Tibial nerve (tissue), 4 donors: ENCODE measurements at regions not wholly inside any gene's neighbourhood (a gene's known extent, or its start where the extent isn't known, plus 50 kb on each side); places are given as distances from the start of the nearest gene placed in this dataset.

Experiments used
- DNase-seq, 2 donors: peaks; one replicate each; pipeline ENCODE4 v3.0.0-alpha.2; 2019; ENCODE audit warnings: low spot score in 2 of 2
- H3K27ac ChIP-seq, 4 donors: fragments of 200-600 bp; sonication (generic) in 3 of 4; one replicate each; pipeline ENCODE4 v1.5.1; 2017 to 2019; ENCODE audit warnings: mild to moderate bottlenecking in 1 of 4
- H3K27me3 ChIP-seq, 2 donors: fragments of 200-600 bp; sonication (generic) in 1 of 2; one replicate each; pipeline versions ENCODE4 v1.5.1 to v1.6.0; 2017 to 2019
- H3K36me3 ChIP-seq, 3 donors: fragments of 200-600 bp; sonication (generic); one replicate each; pipeline ENCODE4 v1.5.1; 2018 to 2019
- H3K4me1 ChIP-seq, 4 donors: fragments of 200-600 bp; sonication (generic) in 3 of 4; one replicate each; pipeline ENCODE4 v1.5.1; 2017 to 2019
- H3K4me3 ChIP-seq, 4 donors: fragments of 200-600 bp; sonication (generic) in 3 of 4; one replicate each; pipeline ENCODE4 v1.5.1; 2017 to 2019; ENCODE audit warnings: mild to moderate bottlenecking in 1 of 4, moderate library complexity in 1 of 4
- H3K9me3 ChIP-seq, 4 donors: fragments of 200-600 bp; sonication (generic) in 3 of 4; one replicate each; pipeline ENCODE4 v1.5.1; 2017 to 2019
- EP300 ChIP-seq, 2 donors: sonication (generic); formaldehyde crosslinking; IDR thresholded peaks; one replicate each; pipeline ENCODE4 v1.6.1; 2017; ENCODE audit warnings: antibody characterized with exemption in 2 of 2, mild to moderate bottlenecking in 1 of 2
- POLR2A ChIP-seq, 2 donors: fragments of 450-650 bp; IDR thresholded peaks; one replicate each; pipeline ENCODE4 v1.6.1; 2017; ENCODE audit warnings: antibody characterized with exemption in 2 of 2, mild to moderate bottlenecking in 2 of 2, moderate library complexity in 2 of 2
- WGBS, 2 donors: methylation state at CpG; one replicate each; pipeline ENCODE4 v1.1.5; 2018; 5-methylcytosine and 5-hydroxymethylcytosine counted together
- TF ChIP-seq, protein P1 (sequence below), 5 experiments: fragments of 200-600 bp in 3 of 5; fragments of 450-650 bp in 2 of 5; sonication (generic) in 3 of 5; IDR thresholded peaks; one replicate each; pipeline ENCODE4 v1.5.1; 2016 to 2019; ENCODE audit warnings: antibody characterized with exemption in 5 of 5, mild to moderate bottlenecking in 3 of 5, moderate library complexity in 2 of 5

DNA sequence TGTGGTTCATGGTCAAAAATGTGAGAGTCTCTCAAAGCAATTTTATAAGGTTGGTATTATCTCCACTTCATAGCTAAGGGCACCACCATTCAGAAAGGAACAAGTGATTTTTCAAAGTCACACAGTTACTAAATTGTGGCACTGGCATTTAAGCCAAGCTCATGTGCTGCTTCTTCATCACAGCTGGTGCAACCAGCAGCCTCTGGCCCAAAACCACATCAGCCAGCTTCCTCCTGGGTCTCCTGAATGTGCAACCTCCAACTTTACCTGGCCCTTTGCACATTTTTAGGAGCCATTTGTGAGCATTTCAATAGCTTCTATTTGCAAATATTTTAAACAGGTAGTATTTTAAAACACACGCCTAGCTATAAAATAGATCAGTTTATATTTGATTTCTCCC lies 293.7 kb downstream of the BCL11A start:
- DNase-seq = no peak
- H3K4me3 ChIP-seq = no peak overlapping the region
- no peaks in the 10 kb centered on the region for H3K27me3 ChIP-seq
- no peak overlapping the region for H3K27ac ChIP-seq
- TF ChIP-seq EP300 (IDR thresholded peaks at IDR 0.05) (no peak), POLR2A (IDR thresholded peaks at IDR 0.05) (no peak)
- TF ChIP-seq, protein P1, sequence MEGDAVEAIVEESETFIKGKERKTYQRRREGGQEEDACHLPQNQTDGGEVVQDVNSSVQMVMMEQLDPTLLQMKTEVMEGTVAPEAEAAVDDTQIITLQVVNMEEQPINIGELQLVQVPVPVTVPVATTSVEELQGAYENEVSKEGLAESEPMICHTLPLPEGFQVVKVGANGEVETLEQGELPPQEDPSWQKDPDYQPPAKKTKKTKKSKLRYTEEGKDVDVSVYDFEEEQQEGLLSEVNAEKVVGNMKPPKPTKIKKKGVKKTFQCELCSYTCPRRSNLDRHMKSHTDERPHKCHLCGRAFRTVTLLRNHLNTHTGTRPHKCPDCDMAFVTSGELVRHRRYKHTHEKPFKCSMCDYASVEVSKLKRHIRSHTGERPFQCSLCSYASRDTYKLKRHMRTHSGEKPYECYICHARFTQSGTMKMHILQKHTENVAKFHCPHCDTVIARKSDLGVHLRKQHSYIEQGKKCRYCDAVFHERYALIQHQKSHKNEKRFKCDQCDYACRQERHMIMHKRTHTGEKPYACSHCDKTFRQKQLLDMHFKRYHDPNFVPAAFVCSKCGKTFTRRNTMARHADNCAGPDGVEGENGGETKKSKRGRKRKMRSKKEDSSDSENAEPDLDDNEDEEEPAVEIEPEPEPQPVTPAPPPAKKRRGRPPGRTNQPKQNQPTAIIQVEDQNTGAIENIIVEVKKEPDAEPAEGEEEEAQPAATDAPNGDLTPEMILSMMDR (IDR thresholded peaks at IDR 0.05) = no peak
- H3K4me1 ChIP-seq = no peaks in the 10 kb centered on the region
- no peaks in the 10 kb centered on the region for H3K9me3 ChIP-seq
- 96 to 100% methylated on average over 1 of the region's 1 CpG for WGBS, 2 donors
- H3K36me3 ChIP-seq = no peaks in the 10 kb centered on the region

DNA sequence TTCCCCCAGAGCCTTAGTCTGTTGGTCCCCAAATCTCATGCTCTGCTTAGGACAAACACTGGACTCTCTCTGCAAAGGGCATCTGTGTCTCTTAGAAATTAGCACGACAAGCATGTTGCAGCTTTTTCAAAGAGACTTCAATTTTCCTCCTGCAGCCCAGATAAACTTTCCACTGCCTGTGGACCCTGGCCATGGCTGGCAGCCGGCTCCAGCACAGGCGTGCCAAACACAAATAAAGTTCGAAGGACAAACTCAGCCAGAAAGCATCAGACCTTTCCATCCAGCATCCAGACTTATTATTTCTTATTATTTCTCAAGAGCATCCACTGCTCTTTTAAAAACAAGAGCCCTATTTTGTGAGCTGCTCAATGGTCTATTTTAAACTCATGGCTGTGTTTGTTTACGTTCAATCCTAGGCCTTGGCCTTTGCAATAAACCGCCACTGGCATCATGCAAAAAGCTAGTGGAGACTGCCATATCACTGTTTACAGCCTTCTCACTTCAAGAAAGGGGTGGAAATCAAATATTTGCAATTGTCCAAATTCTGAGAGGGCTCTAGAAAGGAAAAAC lies 300.8 kb downstream of the BCL11A start:
- WGBS, 2 donors = 22 to 29% methylated on average over 6 of the region's 6 CpGs
- H3K27me3 ChIP-seq = no peaks in the 10 kb centered on the region
- no peaks in the 10 kb centered on the region for H3K9me3 ChIP-seq
- no peak overlapping the region for H3K27ac ChIP-seq
- H3K4me1 ChIP-seq = no peaks in the 10 kb centered on the region
- no peak for DNase-seq
- H3K4me3 ChIP-seq = no peak overlapping the region
- H3K36me3 ChIP-seq = no peaks in the 10 kb centered on the region
- TF ChIP-seq, protein P1 (IDR thresholded peaks at IDR 0.05) = no peak
- TF ChIP-seq POLR2A (IDR thresholded peaks at IDR 0.05) (no peak), EP300 (IDR thresholded peaks at IDR 0.05) (no peak)

DNA sequence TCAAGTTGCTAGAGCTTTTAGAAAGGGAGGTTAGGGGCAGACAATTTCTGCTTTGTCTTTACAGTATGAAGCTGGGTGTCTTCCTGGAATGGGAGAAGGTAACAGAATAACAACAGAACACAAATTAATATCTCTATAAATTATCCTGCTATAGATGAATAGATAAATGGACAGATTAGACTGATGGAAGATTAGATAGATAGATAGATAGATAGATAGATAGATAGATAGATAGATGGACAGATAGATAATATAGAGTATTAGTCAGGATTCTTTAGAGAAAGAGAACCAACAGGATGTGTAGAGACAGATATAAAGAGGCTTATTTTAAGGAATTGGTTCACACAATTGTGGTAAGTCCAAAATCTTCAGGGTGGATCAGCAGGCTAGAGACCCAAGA lies 302.2 kb downstream of the BCL11A start:
- TF ChIP-seq EP300 (IDR thresholded peaks at IDR 0.05) (no peak), POLR2A (IDR thresholded peaks at IDR 0.05) (no peak)
- TF ChIP-seq, protein P1 (IDR thresholded peaks at IDR 0.05) = no peak
- Histone ChIP-seq H3K9me3 (no peaks in the 10 kb centered on the region), H3K27me3 (no peaks in the 10 kb centered on the region), H3K4me3 (no peak overlapping the region), H3K27ac (no peak overlapping the region), H3K36me3 (no peaks in the 10 kb centered on the region), H3K4me1 (no peaks in the 10 kb centered on the region)
- no peak for DNase-seq

DNA sequence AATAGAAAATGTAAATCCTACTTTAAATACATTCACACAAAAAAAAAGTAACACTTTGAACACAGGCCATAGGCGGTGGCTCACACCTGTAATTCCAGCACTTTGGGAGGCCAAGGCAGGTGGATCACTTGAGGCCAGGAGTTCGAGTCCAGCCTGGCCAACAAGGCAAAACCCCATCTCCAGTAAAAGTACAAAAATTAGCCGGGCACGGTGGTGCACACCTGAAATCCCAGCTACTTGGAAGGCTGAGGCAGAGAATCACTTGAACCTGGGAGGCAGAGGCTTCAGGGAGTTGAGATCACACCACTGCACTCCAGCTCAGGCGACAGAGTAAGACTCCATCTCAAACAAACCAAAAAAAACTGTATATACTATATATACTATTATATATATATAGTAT lies 303.6 kb downstream of the BCL11A start:
- no peak for DNase-seq
- Histone ChIP-seq H3K4me1 (no peaks in the 10 kb centered on the region), H3K4me3 (no peak overlapping the region), H3K36me3 (no peaks in the 10 kb centered on the region), H3K9me3 (no peaks in the 10 kb centered on the region), H3K27me3 (no peaks in the 10 kb centered on the region), H3K27ac (no peak overlapping the region)
- TF ChIP-seq EP300 (IDR thresholded peaks at IDR 0.05) (no peak), POLR2A (IDR thresholded peaks at IDR 0.05) (no peak)
- TF ChIP-seq, protein P1 (IDR thresholded peaks at IDR 0.05) = no peak
- 95% methylated on average over 5 of the region's 5 CpGs for WGBS, 2 donors

DNA sequence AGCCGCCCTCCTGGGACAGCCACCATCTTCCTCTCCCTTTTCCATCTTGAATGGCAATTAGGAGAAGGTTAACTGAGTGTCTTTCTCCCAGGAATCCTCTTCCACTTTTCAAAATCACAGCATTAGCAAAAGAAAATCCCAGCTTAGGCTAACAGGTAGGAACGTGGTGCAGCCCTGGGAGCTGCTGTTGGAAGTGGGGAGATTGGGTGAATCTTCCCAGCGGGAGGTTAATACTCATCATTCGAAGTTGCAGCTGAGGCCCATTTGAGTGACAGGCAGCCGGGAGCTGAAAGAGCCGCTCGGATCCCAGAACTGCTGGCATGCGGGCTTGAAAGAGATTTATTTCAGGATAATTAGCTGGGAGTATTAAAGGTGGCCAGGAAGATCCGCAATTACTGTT lies 306.0 kb downstream of the BCL11A start:
- no peaks in the 10 kb centered on the region for H3K27me3 ChIP-seq
- H3K27ac ChIP-seq = no peak overlapping the region
- no peak for DNase-seq
- peaks cover 0 to 11% (median 0%) of the 10 kb centered on the region in 4 donors for H3K9me3 ChIP-seq
- H3K36me3 ChIP-seq = no peaks in the 10 kb centered on the region
- TF ChIP-seq POLR2A (IDR thresholded peaks at IDR 0.05) (no peak), EP300 (IDR thresholded peaks at IDR 0.05) (no peak)
- TF ChIP-seq, protein P1 (IDR thresholded peaks at IDR 0.05) = no peak
- no peaks in the 10 kb centered on the region for H3K4me1 ChIP-seq
- WGBS, 2 donors = 75 to 79% methylated on average over 9 of the region's 9 CpGs
- no peak overlapping the region for H3K4me3 ChIP-seq
